DMS79 (cell line): ENCODE measurements at regions not wholly inside any gene's neighbourhood (a gene's known extent, or its start where the extent isn't known, plus 50 kb on each side); places are given as distances from the start of the nearest gene placed in this dataset.
"Not testable (repeated sequence)": the region's sequence is repeated elsewhere in the genome, so short reads cannot be mapped to it uniquely, and the experiment has no call there.

ENCODE experiments used
- DNase-seq: peaks from one replicate; lab custom pipeline; 2025; lab: John Stamatoyannopoulos, UW

DNA sequence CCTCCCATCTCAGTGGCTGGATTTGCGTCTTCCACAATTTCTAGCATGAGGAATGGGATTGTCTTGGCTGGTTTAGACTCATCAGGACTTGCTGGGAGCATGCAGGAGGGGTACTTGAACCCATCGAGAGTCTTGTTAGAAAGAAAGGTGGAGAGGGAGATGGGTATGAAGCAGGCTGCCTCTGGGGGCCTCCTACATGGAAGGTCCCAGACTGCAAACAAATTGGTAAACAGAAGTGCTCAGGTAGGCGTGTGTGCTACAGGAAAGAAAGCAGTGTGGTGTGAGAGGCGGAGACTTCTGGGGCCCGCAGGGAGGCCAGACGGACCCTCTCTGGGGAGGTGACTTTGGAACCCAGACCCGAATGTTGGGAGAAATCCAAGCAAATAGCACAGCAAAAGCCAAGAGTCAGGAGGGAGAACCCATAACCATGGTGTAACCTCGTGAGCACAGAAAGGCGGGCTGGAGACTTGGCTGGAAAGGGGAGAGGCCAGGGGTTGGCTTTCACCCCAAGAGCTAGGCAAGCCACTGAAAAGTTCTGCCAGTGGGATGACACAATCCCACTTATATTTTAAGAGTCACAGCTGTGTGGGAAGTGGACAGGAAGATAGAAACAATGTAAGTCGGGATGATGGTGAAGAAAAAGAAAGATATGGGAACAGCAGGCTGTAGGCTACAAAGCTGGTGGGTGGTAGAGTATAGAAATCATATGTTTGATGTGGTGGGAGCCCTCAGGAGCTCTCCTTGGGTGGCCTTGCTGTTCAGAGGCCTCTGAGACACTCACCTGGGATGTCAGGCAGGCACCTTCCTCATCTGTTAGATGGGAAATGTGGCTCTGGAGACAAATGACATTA is 130.1 kb upstream of the PRR20G start:
- no peak for DNase-seq

GRCh38 chr3:127413871-127414270 is 126.0 kb upstream of the PRR20G start:
- no peak for DNase-seq

DNA sequence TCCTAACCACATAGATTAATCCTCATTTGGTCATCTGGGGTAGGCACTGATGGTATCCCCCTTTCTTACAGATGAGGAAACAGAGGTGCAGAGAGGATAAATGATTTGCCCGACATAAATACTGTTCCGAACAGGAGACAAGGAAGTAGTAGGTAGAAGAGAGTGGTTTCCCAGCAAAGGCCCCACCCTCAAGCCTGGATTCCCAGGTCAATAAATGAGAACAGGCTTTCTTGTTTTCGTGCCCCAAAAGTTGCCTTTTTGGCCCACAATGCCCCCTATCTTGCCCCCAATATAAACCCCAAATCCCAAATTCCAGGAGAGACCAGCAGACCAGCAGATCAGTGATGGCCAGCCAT is 125.5 kb upstream of the PRR20G start:
- DNase-seq = no peak

DNA sequence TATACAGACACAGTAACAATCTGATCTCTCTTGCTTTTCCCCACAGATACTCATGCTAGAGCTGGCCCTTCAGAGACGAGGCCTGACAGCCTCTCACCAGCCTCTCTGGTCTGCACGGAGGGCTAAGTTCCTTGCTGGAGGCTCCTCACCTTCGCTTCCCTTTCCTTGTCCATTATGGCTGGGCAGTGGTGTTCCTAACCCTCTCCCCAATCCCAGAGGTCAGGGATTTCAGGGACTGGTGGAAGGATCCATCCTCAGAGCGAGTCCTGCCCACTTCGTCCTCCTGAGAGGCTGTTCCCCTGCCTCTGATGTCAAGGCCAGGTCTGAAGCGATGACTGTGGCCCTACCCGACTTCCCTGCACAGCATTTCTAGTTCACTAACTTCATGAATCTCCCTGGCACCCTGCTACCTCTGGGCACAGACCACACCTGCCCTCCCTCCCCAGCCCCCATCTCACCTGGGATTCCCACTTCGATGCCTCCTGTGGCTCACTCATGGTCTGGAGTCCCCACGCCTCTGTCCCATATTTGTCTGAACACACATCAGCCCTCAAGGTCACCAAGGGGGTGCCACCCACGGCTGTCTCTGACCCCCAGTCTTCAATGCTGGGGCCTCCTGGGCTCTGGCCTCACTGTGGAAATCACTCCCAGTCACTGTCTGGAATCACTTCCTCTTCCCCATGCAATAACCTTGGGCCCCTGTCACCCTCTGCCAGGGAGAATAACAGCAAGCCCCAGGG is 124.9 kb upstream of the PRR20G start:
- DNase-seq = no peak

- not testable (repeated sequence) for DNase-seq
These were observed 124.0 kb upstream of the PRR20G start for GRCh38 chr3:127411875-127412274.

DNA sequence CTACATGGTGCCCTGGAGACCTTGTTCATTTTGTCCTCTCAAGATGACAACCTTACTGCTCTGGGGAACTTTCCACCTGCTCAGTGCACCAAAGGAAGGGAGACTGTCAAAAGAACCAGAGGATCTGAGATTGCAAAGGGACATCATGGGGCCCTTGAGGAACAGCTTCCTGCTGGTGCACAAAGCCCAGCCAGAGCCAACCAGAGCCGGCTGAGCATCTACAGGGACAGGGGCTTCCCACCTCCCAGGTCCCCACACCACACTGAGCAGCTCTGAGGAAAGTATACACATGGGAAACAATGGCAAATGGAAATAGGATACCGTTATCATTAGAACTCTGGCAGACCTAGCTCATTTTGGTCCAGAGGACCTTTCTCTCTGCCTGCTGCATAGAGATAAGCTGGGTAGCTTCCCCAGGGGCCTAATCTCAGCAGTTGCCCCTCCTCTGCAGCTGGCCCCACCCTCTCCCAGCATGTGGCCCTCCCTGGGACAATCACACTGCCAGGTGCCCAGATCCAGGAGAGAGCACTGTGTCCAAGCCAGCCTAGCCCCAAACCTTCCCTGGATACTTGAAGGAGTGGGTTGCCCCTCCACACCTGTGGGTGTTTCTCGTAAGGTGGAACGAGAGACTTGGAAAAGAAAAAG is 123.4 kb upstream of the PRR20G start:
- no peak for DNase-seq

GRCh38 chr3:127410678-127411077 is 122.8 kb upstream of the PRR20G start:
- no peak for DNase-seq

DNA sequence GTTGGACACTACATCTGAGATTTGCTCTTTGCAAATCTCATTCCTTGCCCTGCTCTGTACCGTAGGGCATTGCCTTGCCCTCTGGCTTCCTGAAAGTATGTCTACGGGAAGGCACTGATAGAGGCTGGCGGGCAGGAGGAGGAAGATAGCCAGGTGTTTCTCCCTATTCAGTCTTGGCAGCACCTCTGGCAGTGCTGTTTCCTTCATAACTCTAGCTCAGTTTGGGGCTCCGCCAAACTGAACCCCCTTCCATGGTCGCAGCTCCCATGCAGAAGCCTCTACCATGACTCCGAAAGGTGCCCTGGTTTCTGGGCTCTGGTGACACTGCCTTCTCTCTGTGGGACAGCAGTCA is 122.3 kb upstream of the PRR20G start:
- DNase-seq = no peak

GRCh38 chr3:127409421-127410136 is 121.7 kb upstream of the PRR20G start:
- no peak for DNase-seq

- no peak for DNase-seq
These were observed 121.0 kb upstream of the PRR20G start for GRCh38 chr3:127408684-127409420.

DNA sequence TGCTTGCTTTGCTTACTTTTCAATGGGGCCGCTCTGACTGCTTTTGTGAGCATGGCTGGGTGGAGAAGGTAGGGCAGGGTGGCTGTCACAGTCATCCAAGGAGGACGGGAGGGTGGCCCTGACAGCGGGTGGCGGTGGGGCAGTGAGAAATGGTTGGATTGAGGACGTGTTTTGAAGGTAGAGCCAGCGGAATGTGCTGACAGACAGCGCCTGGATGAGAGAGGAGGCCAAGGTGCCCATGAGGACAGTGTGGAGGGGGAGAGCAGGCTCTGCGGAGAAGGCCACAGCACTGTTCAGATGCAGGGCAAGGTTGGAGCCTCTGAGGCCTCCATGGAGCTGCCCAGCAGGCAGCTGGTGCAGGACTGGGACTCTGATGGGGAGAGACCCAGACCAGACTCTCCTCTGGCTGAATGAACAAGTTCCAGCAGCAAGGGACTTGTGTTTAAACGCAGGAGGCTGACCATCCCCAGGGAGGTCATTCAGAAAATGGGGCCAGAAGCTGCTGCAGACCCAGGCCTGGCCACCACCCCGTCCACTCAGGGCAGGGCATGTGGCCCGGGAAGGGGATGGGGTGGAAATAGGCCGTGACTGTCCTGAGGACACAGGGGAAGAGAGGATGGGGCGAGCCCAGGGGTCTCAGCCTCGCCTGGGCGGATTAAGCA is 120.3 kb upstream of the PRR20G start:
- DNase-seq = no peak

DNA sequence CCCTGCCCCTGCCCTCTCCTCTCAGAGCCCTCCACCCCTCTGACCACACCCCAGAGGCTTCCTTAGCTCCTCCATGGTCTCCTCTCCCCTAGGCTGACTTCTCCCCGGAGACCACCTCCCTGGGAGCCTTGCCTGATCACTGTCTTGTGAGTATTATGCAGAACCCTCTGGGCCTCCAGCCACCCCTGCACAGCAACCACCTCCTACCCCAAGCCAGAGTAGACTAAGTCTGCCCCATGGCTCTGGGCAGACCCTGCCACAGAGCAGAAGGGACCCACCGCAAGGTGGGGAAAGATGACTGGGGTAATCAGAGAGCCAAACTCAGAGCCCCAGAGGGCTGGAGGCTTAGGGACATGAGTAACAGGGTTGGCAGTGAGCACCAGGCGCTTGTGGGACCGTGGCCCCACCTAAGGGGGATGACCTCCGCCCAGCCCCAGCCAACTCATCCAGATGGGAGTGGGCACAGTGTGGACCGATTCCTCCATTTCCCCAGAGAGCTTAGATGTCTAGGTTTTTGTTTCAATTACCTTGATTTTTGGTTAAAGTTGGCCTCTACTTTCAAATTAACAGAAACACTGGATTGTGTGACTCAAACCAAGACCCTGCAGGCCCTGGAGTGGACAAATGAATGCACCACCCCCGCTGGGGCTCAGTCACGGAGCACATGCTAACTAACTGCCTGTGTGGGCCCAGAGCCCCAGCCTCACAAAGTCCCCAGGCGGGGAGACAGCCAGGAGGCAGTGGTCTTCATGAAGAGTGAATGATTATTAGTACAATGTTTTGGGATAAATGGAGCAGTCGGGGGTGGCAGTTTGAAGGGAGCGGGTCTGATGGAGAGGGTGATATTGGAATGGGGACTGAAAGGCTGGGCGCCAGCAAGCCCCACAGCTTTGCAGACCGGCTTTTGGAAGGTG is 119.4 kb upstream of the PRR20G start:
- no peak for DNase-seq

GRCh38 chr3:127406309-127407025 is 118.6 kb upstream of the PRR20G start:
- no peak for DNase-seq

DNA sequence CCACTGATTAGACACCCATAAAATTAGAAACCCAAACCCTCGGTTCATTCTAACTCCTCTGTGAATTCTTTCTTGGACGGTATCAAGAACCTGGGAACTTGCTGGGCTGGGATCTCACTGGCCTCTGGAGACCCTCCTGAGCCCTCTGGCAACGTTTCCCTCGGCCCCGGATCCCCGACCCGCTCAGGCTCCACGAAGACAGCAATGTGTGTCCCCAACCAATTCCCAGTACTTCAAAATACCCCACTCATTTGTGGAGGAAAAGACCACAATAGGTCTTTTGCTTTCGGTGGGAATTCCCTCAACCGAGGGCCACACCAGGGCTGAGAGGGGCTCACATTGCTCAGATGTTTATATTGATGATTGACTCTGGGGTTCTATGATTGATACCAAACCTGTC is 117.9 kb upstream of the PRR20G start:
- no peak for DNase-seq

- no peak for DNase-seq
These were observed 117.3 kb upstream of the PRR20G start for GRCh38 chr3:127405010-127405598.

GRCh38 chr3:127404221-127405009 is 116.6 kb upstream of the PRR20G start:
- no peak for DNase-seq

DNA sequence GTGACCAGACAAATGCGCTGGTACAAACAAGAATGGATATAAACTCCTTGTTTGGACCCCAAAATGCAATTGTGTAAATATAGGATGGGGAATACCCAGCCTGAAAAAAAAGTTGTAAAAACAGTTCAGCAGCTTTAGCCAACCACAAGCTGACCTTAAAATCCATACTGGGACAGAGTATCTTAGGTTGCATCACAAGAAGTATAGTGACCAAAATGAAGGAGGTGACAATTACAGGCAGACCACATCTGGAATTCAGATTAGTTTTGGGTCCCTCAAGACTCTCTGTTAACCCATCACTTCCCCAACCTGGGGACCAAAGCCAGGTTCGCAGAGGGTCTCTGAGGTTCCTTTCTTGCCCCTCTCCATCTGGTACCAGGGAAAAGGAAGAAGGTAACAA is 115.9 kb upstream of the PRR20G start:
- no peak for DNase-seq

- DNase-seq = peak; percentile 7
These were observed 111.3 kb upstream of the PRR20G start for GRCh38 chr3:127399154-127399553.
